Activated CD4-positive, alpha-beta T cell treated with anti-CD3 and anti-CD28 coated beads, Interleukin-10, Interleukin-2, amounts not matched to agents 100 ng/mL and 50 ng/mL, durations not matched to agents 16 hours and 8 hours (primary cell): ENCODE measurements at regions not wholly inside any gene's neighbourhood (a gene's known extent, or its start where the extent isn't known, plus 50 kb on each side); places are given as distances from the start of the nearest gene placed in this dataset.

Experiments
- DNase-seq: peaks from one replicate; pipeline ENCODE4 v3.0.0-alpha.2; 2020

DNA sequence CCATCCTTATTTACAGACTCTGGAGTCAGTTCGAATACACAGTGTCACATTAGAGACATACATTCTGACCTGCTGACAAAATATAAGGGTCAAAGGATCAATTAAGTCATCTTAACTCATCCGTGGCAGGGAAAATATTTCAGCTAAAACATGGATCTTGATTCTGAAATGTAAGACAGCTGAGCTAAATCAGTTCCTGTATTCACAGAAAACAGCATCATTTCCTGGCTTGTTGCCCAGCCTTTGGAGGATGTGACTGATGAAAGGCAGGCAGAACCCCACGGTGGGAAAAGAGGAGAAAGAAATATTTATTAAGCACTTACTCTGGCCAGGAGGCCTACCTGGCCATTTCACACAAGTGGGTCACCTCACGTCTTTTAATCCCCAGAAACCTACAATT lies 101.9 kb downstream of the GAS2L3 start:
- DNase-seq = no peak

DNA sequence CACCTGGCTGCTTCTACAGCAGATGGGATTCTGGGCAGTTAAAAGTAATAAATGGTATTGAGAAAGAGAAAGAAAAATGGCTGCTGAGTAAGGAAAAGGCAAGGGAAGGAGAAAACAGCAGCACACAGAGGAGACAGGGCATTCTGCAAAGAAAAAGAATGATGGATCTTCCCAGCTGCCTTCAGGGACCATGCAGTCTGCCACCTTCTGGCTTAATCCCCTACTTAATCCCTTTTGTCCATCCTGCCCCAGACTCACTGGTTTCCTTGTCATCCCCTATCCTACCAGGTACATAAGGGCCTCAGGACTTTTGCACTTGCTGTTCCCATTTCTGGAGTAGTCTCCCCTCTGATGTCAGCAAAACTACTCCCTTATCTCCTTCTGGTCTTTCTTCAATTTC lies 107.6 kb downstream of the GAS2L3 start:
- DNase-seq = no peak

DNA sequence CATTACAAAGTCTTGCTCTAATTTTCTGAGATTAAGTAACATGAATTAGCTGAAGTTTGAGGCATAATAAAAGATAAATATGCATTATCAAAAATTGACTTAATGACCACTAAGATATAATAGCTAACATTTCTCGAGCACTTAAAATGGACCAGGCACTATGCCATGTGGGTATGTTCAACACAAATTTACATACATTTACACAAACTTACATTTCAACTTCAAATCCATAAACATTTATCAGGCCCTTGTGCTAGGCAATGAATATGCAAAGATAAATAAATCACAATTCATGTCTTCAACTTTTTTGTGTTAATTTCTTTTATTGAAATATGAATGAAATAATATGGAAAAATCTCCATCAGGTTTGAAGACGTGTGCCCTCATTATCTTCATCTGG lies 108.7 kb downstream of the GAS2L3 start:
- no peak for DNase-seq

DNA sequence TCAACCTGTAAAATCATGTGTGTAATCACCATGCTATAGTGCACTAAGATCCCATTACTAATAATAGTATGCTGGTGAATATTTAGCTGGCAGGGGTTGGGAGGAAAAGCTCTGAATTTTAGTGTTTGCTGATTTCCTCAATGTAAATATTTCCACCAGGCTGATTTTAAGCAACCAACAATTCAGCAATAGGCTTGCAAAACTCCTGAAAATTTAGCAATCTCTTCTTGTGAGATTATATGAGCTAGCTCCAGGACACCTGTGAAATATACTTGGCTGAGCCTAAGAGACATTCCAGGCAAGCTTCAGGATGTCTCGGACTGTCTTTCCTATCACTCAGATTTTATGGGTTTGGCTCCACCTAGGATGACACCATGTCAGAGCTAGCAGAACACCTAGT lies 106.9 kb upstream of the ANO4 start:
- no peak for DNase-seq

DNA sequence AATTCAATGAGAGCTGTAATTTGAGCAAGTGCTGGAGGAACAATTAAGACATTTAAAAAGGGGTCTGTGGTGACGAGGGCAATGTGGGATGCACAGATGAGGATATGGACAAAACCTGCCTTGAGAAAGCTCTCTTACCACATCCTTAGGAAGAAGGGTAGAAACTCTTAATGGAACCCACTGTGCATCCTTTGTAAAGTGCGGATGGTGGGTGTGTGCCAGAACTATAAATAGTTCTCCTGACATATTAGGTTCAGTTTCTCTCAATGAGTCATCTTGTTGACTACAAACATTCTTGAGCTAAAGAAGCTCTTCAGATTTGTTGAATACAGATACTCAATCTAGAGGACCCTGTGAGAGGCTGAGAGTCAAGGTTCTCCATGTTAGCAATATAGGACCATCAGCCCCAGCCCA lies 106.1 kb upstream of the ANO4 start:
- no peak for DNase-seq

DNA sequence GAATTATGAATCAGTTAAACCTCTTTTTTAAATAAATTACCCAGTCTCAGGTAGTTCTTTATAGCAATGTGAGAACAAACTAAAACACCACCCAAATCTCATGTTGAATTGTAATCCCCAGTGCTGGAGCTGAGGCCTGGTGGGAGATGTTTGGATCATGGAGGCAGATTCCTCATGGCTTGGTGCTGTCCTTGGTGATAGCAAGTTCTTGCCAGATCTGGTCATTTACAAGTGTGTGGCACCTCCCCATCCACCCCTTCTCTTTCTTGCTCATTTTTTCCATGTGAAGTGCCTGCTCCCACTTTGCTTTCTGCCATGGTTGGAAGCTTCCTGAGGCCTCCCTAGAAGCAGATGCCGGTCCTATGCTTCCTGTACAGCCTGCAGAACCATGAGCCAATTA lies 102.1 kb upstream of the ANO4 start:
- DNase-seq = no peak

DNA sequence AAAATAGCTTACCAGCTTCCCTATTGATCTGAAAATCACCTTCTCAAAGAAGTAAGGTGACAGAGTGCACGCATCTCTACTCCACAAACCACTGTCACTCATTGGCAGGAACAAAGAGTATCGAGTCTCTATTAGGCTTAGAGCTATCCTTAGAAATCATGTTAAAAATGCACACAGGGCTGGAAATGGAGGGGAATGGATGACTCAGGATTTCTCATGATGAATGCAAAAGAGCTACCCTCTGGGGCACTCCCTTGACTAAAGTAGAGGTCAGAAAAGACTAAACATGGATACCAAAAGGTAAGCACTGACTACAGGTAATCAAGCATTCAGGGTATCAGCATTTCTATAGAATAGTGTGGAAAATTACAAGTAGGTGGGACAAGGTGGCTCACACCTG lies 96.1 kb upstream of the ANO4 start:
- no peak for DNase-seq

DNA sequence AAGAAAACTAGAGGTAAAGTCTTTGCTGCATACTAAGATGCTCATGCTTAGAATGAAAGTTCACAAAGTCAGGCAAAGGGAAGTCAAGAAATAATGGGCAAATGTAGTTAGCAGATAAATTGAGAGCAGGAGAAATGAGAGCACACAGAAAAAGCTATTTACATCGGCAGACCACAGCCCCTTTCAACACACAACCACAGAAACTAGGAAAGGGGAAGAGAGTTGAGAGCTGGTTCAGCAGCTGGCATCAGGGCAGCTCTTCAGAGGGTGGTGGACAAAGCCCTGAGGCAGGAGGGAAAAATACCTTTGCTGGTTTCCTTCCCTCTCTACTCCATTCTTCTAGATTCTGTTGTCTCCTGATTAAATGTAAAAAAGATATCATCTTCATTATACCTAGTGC lies 95.4 kb upstream of the ANO4 start:
- DNase-seq = no peak

DNA sequence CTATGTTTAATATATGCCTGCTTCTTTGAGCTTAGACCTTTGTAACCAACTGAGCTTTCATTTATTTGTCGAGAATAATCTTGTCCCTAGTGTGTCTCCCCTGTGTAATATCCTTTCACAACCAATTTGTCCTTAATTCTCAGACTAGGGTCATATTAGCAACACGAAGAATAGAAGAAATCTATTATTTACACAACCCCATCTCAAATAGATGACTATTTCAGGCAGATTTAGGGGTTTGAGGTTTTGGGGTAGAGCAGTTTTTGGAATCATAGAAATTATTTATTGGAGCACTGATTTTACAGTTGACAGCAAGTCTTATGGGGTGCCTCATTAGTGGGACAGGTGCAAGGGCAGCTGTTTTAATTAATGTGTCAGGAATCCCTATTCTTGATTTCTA lies 91.2 kb upstream of the ANO4 start:
- DNase-seq = no peak

DNA sequence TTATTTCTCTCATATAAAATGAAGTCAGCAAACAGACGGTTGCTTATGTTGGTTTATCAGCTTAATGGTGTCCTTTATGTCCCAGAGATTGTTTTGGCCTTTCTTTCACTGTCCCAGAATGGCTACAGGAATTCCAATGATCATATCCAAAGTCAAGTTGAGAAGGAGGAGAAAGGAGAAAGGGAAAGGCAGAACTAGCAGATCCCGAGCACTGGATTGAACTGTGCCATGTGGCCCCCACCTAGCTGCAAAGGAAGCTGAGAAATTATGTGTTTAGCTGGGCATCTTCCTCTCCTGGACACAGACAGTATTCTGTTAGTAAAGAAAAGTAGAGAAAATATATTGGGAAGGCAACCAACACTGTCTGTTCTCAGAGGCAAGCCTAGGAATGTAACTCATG lies 90.7 kb upstream of the ANO4 start:
- DNase-seq = no peak

DNA sequence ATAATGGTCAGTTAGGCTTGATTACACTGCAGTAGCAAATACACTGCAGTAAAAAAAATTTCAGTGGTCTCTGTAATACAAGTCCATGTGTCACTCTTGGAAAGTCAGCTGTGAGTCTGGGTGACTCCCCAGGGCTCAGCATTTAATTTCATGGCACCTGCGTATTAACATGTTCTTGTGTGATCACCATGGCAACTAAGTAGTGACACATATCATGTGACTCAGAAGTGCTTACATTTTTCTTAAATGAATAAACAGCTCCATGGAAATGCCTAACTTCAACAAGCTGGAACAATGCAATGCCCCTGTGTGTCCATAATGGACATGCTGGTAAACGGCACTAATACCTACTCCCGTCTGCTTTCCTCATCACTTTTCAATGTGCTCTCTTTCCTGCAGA lies 88.5 kb upstream of the ANO4 start:
- DNase-seq = no peak

DNA sequence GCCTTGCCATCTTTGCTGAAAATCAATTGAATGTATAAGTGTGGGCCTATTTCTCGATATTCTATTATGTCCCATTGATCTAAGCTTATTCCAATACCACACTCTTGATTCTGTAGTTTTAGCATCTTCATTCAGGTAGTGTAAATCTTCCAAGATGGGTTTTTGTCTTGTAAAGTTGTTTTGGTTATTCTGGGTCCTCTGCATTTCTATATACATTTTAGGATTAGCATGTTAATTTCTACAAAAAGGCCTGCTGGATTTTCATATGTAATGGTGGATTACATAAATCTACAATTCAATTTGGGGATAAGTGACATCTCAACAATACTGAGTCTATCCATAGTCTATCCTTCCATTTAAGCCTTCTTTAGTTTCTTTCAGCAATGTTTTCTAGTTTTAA lies 86.0 kb upstream of the ANO4 start:
- no peak for DNase-seq

DNA sequence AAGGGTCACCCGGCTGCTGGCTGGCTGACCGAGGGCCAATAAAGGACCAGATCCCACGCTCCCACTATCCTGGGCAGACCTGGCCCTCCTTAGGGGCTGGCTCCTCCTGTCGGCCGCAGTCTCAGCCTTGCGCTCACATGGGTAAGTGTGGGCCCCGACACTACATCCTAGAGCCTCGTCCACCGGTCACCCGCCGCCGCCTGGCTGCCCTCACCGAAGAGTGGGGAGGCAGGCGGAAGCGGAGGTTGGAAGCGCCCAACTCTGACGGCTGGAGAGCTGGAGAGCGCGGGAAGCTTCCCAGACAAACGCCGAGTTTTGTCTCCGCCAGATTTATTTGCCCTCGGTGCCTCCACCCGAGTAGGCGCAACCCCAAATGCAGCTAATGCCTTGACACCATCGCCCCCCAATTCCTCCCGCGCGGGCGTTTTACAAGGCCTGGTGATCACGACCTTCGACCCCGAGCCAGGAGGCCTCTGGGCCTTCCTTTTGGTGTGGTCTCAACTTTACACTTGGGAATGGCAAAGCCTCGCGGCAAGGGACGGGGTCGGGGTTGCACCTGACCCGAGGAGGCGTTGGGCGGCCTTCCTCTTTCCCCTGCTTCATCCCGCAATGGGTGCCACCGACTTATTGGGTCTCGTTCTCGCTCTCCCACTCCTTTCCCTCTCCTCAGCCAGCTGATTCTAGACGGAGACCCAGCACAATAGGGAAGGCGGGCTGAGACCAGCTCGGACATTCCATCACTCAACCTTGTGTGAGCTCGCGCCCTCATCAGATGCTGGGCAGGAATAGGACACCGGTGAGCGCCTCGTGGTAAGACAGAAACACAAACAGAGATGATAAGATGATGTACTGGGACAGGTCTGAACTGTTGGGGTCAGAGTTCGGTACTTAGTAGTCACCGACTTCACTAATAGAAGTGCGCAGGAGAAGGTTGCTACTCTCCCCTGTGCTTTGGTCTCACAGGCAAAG lies 78.3 kb upstream of the ANO4 start:
- DNase-seq = no peak

DNA sequence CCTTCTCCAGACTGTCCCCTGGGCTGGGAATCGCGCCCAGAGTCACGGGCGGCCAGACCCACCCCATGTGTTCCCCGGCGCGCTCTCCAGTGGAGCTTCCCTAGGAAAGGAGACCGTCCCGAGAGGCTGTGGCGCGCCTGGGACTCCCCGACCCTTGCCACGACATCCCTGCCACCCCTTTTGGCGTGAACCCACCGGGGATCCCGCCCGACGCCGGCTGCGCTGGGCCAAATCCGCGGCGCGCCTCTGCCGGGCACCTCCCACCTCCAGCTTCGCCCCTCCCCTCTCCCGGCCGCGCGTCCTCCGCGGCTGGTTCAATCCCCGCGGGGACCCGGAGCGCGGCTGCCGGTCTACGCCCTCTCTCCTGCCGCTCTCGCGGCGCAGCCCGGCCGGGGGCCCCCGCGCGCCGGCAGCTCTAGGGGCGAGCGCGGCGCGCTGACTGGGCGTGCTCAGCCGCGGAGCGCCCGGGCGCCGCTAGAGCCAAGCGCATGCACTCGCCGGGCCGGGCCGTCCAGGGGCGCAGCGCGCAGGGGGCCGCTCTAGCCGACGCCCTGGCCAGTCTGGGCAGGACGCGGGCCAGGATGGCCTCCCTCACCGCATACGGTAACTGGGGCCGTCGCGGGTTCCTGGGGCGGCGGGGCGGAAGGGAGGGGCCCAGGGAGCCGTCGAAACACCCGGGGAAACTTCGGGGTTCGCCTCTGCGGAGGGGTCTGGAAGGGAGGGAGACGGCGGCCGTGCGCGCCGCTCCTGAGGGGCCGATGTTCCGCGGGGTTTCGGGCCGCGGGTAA lies 77.4 kb upstream of the ANO4 start:
- DNase-seq = no peak

DNA sequence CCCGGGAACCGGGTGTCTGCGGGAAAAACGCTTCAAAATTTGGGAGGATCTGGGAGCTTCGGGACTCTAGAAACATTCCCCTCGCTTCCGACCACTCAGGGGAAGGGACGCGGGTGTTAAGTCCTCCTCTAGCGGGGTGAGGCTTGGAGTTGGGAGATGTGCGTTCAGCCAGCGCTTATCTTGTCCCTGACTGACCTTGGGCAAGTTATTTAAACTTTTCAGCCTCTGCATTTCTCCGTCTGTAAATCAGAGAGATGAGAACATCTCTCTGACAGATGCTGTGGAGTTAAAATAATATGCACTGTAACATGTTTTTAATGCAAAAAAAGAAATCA lies 76.9 kb upstream of the ANO4 start:
- no peak for DNase-seq

DNA sequence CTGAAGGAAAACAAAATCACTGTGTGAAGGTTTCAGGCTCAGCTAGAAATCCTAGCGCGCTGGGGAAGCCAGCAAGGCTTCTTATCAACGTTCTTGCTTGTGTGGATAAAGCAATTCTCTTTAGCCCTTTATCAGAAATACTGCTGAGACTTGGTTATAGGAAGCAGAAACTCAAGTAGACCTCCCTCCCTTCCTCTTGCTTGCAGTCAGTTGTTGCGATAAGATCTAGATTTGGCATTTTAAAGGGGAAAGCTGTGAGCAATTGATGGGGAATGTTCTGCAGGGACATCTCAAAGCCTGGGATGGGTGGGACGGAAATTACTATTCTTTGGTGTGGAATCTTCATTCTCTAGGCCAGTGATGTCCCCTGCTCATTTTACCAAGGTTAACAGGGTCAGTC lies 76.4 kb upstream of the ANO4 start:
- no peak for DNase-seq

DNA sequence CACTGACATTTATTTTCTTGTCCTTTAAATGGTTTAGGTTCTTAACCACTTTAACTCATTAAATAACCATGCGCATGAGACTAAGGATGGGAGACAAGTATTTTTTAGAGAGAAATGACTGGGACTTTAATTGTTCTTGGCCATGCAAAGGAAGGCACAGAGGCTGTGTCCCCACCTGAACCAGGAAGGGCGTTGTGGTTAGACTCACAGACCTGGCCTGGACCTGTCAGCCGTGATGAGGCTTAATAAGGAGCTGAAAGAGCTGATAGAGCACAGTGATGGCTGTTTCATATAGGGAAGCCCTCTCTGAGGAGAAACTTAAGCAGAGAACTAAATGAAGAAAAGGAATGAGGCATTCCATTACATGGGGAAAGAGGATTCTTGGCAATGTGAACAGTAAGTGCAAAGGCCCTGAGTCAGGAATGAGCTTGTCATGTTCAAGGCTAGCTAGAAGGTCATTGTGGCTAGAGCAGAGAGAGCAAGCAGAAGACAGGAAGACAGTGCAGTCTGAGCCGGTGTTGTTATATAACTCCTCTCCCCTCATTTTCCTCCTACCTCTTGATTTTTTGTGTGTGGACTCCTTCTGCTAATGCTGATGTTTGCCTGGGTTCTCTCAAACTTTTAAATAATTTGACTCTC lies 74.4 kb upstream of the ANO4 start:
- no peak for DNase-seq

DNA sequence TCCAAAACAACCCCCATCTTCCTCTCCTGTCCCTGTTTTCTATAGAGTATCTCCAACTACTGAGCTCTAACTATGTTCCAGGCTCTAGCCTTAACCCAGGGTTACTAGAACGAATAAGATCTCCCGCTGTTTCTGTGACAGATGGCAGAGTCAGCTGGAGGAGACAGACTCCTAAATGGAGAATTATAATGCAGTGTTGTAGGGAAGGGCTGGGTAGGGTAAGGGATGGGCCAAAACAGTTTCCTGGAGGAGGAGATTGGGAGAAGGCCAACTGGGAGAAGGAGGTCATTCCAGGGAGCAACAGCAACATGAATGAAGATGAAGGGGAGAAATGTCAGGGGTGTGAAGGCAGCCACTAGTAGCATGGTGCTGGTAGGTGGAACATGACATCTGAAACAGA lies 73.4 kb upstream of the ANO4 start:
- no peak for DNase-seq

DNA sequence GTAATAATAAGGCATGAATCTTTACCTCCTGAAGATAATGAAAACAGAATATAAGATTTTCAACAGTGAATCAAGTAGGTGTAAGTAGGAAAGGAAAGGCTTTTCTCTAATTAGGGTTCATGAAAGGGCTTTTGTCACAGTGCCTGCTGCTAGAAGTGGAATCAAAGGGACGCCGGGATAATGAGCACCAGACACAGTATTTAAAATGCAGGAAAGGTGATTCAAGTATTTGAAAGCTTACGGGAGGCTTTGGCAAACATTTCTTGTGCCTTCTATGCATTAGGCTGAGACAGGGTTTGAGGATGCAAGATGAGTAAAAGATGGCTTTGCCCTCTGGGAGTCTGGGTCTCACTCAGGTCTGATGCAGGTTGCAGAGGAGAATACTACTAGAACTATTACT lies 70.5 kb upstream of the ANO4 start:
- no peak for DNase-seq

DNA sequence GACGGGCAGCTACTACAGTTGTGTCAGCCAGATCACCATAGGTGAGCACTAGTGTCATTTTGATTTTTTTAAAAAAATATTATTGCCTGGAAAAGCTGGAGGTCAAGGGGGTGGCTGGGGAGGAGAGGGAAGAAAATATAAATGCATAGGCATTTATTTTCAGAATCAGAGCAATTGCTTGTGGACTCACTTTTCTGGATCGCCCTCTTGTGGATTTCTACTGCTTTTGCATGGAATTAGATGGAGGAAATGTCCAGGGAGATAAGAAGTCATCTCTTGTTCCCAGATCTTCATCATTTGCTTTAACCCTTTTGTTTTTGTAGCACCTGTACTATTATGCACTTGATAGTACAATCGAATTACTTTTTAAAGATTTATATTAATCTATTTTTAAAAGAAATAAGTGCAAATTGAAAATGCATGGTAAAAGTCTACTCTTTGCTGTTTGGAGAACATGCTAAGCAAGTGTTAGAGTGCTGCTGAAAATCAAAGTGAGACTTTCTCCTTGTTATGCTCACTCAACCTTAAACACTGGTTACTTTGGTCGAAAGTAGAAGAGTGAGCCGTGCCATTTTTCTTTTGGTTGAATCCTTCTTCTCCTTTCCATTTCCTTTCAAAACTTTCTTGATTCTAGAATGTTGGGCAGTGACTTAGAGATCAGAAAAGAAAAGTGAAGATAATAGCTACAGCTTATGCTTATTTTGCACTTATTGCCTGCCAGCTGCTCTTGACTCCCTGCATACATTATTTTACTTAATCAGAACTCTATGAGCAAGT lies 60.6 kb upstream of the ANO4 start:
- DNase-seq = no peak

DNA sequence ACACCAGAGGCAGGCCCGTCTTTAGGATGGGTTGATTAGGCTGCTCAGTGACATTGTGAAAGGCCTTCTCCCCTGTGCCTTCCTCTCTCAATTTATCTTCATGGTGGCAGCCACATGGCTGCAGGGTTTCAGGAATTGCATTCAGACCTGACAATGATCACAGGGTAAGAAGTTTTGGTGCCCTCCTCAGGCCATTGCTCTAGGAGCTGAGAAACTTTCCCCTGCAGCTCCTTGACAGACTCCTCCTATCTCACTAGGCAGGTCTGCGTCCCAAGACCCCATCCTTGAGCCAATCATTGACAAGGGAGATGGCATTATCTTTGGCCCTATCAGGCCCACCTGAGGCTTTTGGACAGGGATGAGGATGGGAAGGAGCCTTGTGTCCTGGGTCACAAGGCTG lies 57.4 kb upstream of the ANO4 start:
- DNase-seq = no peak

DNA sequence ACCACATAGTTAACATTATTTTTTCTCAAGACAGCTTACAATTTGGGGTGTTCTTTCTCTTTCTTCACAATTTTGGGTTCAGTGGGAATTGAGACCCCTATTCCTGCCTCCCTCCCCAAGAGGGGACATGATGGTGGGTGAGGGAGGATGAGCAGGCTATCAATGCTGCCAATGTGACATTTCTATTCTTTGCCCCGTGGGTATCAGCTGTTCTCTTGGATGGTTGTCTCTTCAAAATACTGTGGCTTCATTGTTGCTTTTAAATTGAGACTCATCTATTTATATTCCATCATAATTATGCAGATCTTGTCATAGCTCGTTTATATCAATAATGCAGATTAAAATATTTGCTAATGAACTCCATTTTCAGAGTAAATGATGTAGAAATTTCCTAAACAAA lies 56.5 kb upstream of the ANO4 start:
- DNase-seq = no peak

DNA sequence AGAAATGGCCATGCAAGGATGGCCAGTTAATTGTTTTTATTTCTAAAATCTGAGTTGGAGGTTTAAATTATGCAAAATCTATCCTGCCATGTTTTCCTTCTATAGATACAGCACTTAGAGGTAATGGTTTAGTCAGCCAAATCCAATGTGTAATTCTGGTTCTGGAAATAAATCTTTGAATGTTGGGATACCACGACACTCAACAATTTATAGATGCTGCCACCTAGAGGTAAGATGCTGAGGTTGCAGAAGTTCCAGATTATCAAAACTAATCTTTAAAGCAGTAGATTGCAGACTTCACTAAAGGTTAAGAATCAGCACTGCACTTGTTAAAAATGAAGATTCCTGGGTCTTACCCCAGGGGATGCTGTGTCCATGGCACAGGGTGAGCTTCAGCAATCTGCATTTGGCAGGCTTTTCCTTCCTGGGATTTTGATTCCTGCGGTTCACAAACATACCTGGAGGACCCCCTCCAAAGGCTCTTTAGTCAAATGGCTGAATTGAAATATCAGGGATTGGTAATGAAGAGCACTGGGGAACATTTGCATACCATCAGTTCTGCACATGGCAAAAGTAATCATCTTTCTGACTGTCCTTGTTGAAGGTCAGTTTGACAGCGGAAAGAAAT lies 53.4 kb upstream of the ANO4 start:
- peak; percentile 23 for DNase-seq
